DMS153 treated with DMSO at 0.1 percent for 48 hours (cell line): ENCODE measurements at regions not wholly inside any gene's neighbourhood (a gene's known extent, or its start where the extent isn't known, plus 50 kb on each side); places are given as distances from the start of the nearest gene placed in this dataset.

ENCODE experiments used
- DNase-seq: peaks from one replicate; lab custom pipeline; 2025; ENCODE audit not compliant: unreplicated experiment; lab: John Stamatoyannopoulos, UW

GRCh38 chr7:436367-437128 is 83.1 kb downstream of the PDGFA start:
- DNase-seq = no peak

GRCh38 chr7:437329-438251 is 82.1 kb downstream of the PDGFA start:
- DNase-seq = no peak

- no peak for DNase-seq
Measured at GRCh38 chr7:438361-438760, 81.3 kb downstream of the PDGFA start.

GRCh38 chr7:438916-439315 is 80.7 kb downstream of the PDGFA start:
- no peak for DNase-seq

- DNase-seq = no peak
Measured at GRCh38 chr7:440059-440749, 79.4 kb downstream of the PDGFA start.

- no peak for DNase-seq
Measured at GRCh38 chr7:441684-442421, 77.8 kb downstream of the PDGFA start.

GRCh38 chr7:442457-442856 is 77.2 kb downstream of the PDGFA start:
- DNase-seq = no peak

- no peak for DNase-seq
Measured at GRCh38 chr7:443279-443833, 76.3 kb downstream of the PDGFA start.

GRCh38 chr7:444606-445005 is 75.0 kb downstream of the PDGFA start:
- DNase-seq = no peak

GRCh38 chr7:445020-445419 is 74.6 kb downstream of the PDGFA start:
- DNase-seq = no peak

GRCh38 chr7:445563-446288 is 73.9 kb downstream of the PDGFA start:
- DNase-seq = no peak

GRCh38 chr7:446289-446935 is 73.2 kb downstream of the PDGFA start:
- DNase-seq = no peak
